Fibroblast of skin of left biceps (primary cell): ENCODE measurements at regions not wholly inside any gene's neighbourhood (a gene's known extent, or its start where the extent isn't known, plus 50 kb on each side); places are given as distances from the start of the nearest gene placed in this dataset.
A peak's percentile ranks its signal among the peaks of the same experiment; 100 is the strongest.

Experiments
- DNase-seq, 2 experiments: peaks; one replicate each; pipeline ENCODE4 v3.0.0-alpha.2; 2013; ENCODE audit warnings: low read depth in 2 of 2

DNA sequence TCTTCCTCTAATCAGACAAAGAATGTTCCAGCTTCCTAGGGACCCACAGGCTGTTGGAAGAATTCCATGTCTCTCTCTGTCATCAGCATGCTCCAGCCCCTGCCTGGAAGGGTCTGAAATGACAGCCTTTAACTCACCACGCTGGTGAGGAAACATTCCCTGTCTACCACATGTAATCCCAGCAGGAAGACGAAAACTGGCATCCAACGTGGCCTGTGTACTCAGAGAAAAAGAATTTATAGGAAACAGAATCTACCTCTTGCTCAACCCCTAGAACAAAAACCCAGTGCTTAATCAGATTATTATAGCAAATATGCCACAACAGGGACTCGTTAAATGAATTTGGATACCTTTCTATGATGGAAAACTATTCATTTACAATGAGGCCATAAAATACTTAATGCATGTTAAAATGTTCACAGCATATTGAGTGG lies 147.3 kb upstream of the FOXF1 start:
- peak; percentile 95 to 97 for DNase-seq

DNA sequence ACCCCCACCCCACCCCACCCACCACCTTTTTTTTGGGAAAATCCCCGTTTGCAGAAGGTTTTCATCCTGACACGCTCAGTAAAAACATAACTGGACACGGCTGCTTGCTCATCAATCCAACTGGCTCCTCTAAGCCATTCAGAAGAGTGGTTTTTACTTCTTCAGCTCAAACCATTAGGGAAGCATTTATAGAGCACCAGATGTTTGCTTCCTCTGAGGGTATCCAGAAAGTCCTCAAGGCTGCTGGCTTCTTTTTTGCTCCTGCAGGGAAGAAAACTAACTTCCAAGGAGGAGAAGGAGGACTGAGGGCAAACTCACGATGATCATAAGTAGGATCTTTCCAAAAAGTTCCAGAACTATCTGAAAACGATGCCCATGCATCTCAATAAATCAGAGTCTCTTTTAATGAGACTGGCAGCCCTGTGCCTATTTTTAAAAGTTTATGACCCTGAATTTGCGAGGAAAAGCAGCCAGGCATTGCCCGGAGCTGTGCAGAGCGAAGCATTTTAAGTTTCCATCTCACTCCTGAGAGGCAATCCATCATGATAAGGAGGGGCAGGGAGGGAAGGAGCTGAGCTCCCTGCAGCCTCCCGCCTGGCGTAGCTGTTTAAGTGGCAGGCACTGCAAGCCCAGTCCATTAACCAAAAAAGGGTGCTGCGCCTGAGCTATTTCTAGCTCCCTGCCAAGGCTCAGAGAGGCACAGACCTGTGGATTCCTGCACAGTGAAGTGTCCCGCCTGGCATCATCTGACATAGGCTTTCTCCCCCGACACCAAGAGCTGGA lies 146.3 kb upstream of the FOXF1 start:
- DNase-seq = no peak

GRCh38 chr16:86364653-86365380 lies 145.5 kb upstream of the FOXF1 start:
- DNase-seq = no peak

GRCh38 chr16:86365513-86366273 lies 144.6 kb upstream of the FOXF1 start:
- no peak for DNase-seq

GRCh38 chr16:86366481-86366880 lies 143.8 kb upstream of the FOXF1 start:
- no peak for DNase-seq

DNA sequence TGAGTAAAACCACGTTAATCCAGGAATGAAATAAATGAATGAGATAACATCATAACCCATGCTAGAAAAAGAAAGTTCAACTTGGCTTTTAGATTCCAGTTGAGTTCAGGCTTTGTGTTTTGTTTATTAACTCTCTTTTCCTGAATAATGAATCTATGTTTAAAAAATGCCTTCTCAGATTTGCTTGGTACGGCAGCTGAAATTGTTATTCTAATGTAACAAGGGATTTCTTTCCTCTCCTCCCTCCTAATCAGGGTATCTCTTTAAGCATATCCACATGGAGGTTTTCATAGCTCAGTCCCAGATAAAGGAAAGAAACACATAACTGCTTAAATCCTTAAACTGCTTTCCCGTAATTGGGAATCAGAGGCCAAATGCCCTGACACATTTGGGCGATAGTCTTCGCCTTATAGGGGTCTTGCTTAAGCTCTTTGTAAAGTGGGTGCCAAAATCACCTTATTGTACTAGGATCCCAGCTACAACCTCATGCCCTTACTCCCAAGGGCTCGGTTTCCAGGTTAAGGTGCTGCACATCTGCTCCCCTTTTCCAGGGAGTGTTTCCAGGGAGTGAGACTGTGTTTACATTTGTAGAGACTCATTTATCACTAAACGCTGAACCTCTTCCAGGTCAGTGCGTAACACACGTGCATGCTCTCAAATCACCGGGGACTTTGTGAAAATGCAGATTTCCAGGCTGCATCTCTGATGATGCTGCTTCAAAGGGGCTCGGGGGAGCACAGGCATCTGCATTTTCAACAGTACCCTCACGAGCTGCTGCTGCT lies 142.8 kb upstream of the FOXF1 start:
- no peak for DNase-seq

- no peak for DNase-seq
Measured at GRCh38 chr16:86368261-86368660, 142.1 kb upstream of the FOXF1 start.

DNA sequence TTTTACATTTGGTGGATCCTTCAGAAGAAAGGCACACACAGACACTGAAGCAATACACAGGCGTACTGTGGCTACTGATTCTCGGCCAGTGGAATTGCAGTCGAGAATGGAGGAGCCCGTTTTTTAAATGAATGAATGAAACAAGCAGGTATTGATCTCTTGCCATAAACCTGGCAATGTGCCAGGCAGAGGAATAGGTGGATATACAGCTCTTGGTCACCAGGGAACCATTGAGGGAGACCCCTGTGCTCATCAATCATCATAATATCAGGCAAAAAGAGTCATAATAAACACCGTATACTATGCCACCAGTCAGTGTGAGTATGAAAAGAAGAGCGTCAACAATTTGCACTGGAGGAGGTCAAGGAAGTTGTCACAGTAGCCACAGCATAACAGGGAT lies 140.3 kb upstream of the FOXF1 start:
- DNase-seq = no peak

GRCh38 chr16:86371083-86371803 lies 139.1 kb upstream of the FOXF1 start:
- no peak for DNase-seq

DNA sequence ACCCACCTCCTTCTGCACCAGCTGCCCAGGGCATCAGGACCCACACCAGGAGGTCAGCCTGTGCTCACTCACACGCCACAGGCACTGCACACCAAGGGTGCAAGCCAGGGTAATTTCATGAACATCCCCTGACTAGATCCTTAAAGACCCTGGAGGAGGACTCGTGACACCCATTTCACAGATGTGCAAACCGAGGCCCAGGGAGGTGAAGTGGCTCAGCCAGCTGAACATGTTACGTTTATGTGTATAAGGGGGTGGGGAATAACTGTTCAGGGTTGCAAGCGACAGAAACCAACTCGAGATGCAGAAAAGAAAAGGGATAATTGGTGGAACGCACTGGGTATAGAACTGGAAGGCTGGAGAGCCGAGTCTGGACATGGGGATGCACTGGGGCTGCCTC lies 138.1 kb upstream of the FOXF1 start:
- no peak for DNase-seq

GRCh38 chr16:86373276-86373901 lies 136.9 kb upstream of the FOXF1 start:
- DNase-seq = no peak

DNA sequence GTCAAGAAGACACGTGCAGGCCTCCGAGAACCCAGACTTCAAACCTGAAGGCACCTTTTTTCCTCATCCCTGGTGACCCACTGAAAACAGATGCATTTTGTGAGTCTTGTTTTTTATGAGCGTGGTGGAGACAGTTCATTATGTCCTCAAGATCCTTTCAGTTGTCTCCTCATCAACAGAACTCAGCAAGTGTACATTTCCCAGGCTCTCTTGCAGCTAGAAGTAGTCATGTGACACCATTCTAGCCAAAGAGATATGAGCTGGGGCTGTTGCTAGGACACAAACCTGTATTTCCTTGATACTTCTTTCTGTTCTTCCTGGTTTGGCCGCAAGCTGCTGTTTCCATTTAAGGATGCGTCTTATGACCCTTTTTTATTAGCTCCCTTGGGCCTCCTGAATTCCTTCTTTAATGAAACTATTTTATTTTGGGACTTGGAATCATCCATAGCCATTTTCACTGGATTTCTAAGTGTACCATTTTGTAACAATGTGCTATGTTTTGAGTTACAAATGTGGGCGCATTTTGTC lies 135.7 kb upstream of the FOXF1 start:
- no peak for DNase-seq

- peak in 1 of 2 experiments; percentile 65 for DNase-seq
Measured at GRCh38 chr16:86375364-86375763, 135.0 kb upstream of the FOXF1 start.

- DNase-seq = no peak
Measured at GRCh38 chr16:86375851-86376250, 134.5 kb upstream of the FOXF1 start.

- DNase-seq = no peak
Measured at GRCh38 chr16:86376837-86377236, 133.5 kb upstream of the FOXF1 start.

DNA sequence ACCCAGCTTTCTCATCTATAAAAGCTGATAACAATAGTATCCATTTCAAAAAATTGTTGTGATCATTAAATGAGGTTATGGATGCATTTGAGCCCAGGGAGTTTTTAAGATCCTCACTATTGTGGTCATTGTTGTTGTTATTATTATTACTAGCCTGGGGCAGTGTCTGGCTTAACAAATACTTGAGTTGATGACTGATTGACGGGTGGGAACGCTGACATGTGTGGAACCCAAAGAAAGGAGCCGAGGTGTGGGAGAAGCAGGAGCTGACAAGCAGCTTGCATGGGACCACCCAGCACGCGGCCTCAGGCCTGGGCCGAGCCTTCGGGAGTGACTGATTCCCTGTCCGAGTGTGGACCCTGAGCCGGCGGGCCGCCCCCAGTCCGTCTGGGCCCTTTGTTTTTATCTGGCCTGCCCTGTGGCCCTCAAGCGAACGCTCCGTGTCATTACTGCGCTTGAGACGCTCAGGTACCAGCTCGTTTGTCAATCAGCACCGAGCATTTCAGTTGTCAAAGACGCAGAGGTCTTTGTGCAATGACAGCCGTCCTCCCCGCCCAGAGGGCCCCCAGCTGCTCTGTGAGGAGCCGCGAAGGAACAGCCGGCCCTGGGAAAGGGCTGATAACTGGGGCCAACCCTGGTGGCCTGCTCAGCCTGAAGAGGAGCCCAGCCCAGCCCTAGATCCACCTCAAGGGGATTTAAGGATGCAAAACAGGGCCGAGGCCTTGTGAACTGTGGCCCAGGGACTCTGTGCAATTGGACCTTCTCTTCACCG lies 132.9 kb upstream of the FOXF1 start:
- DNase-seq = no peak

- no peak for DNase-seq
Measured at GRCh38 chr16:86378128-86378527, 132.2 kb upstream of the FOXF1 start.

- no peak for DNase-seq
Measured at GRCh38 chr16:86378831-86379504, 131.4 kb upstream of the FOXF1 start.

DNA sequence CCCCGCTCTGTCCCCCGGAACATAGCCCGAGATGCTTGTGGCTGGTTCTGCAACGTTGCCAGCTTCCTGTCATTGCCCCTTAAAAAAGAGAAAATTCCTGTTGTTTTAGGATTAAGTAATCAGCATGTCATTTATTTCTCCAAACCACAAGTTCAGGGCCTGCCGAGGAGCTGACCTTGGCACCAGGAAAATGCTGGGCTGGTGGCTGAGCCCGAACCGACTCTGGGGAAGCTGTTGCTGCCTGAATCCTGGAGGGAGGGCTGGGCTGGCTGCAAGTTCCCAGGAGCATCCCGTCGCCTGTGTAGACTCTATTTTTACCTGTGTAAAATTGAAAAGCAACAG lies 130.9 kb upstream of the FOXF1 start:
- DNase-seq = no peak
